ENCODE measurements at regions not wholly inside any gene's neighbourhood (a gene's known extent, or its start where the extent isn't known, plus 50 kb on each side); places are given as distances from the start of the nearest gene placed in this dataset.

- Histone ChIP-seq H3K27me3 (no peaks in the 10 kb centered on the region), H3K27ac (replicated peaks in 1 of 4) (no peak overlapping the region), H3K9me3 (peaks cover 0 to 5% (median 2%) of the 10 kb centered on the region in 4 donors), H3K4me1 (no peaks in the 10 kb centered on the region), H3K4me3 (no peak overlapping the region), H3K36me3 (no peaks in the 10 kb centered on the region)
- intact Hi-C loops (cut with DNase I), result no loop called here
- DNase-seq (ENCODE audit: extremely low spot score), result no peak
- TF ChIP-seq CTCF (IDR thresholded peaks at IDR 0.05), result no peak
- no peak for TF ChIP-seq POLR2A (IDR thresholded peaks at IDR 0.05; ENCODE audit: low read depth)
- TF ChIP-seq POLR2AphosphoS5 (IDR thresholded peaks at IDR 0.05), result no peak
- TF ChIP-seq EP300 (IDR thresholded peaks at IDR 0.05), result no peak
Observed at GRCh38 chr2:137801228-137801627, 163.0 kb upstream of the HNMT start.

GRCh38 chr2:137802038-137802437, 162.2 kb upstream of the HNMT start:
- TF ChIP-seq POLR2AphosphoS5 (IDR thresholded peaks at IDR 0.05) (no peak), POLR2A (IDR thresholded peaks at IDR 0.05; ENCODE audit: low read depth) (no peak), EP300 (IDR thresholded peaks at IDR 0.05) (no peak), CTCF (IDR thresholded peaks at IDR 0.05) (no peak)
- intact Hi-C loops (cut with DNase I), result no loop called here
- Histone ChIP-seq H3K27me3 (no peaks in the 10 kb centered on the region), H3K36me3 (no peaks in the 10 kb centered on the region), H3K4me1 (no peaks in the 10 kb centered on the region), H3K27ac (replicated peaks in 1 of 4) (no peak overlapping the region), H3K4me3 (no peak overlapping the region), H3K9me3 (peaks cover 0 to 5% (median 2%) of the 10 kb centered on the region in 4 donors)
- WGBS, result 75% methylated on average over 1 of the region's 1 CpG
- no peak for DNase-seq (ENCODE audit: extremely low spot score)

- no peak overlapping the region for H3K4me3 ChIP-seq
- 52% methylated on average over 1 of the region's 1 CpG for WGBS
- H3K27me3 ChIP-seq, result no peaks in the 10 kb centered on the region
- no peaks in the 10 kb centered on the region for H3K4me1 ChIP-seq
- peaks cover 0 to 5% (median 4%) of the 10 kb centered on the region in 4 donors for H3K9me3 ChIP-seq
- H3K36me3 ChIP-seq, result no peaks in the 10 kb centered on the region
- TF ChIP-seq POLR2A (IDR thresholded peaks at IDR 0.05; ENCODE audit: low read depth) (no peak), CTCF (IDR thresholded peaks at IDR 0.05) (no peak)
- no peak for DNase-seq (ENCODE audit: extremely low spot score)
- intact Hi-C loops (cut with DNase I), result no loop called here
- H3K27ac ChIP-seq (replicated peaks in 1 of 4), result no peak overlapping the region
Observed at GRCh38 chr2:137806068-137806805, 158.0 kb upstream of the HNMT start.

- Histone ChIP-seq H3K27me3 (no peaks in the 10 kb centered on the region), H3K9me3 (peaks cover 0 to 3% (median 0%) of the 10 kb centered on the region in 4 donors), H3K27ac (replicated peaks in 1 of 4) (no peak overlapping the region), H3K36me3 (no peaks in the 10 kb centered on the region), H3K4me3 (no peak overlapping the region), H3K4me1 (no peaks in the 10 kb centered on the region)
- intact Hi-C loops (cut with DNase I), result no loop called here
- no peak for TF ChIP-seq POLR2A (IDR thresholded peaks at IDR 0.05; ENCODE audit: low read depth)
- WGBS, result 92% methylated on average over 1 of the region's 1 CpG
- no peak for DNase-seq (ENCODE audit: extremely low spot score)
Observed at GRCh38 chr2:137809252-137809651, 155.0 kb upstream of the HNMT start.

GRCh38 chr2:137809837-137810236, 154.4 kb upstream of the HNMT start:
- intact Hi-C loops (cut with DNase I), result no loop called here

More at GRCh38 chr2:137809837-137810236, 154.4 kb upstream of the HNMT start:
- no peaks in the 10 kb centered on the region for H3K4me1 ChIP-seq
- TF ChIP-seq CTCF (IDR thresholded peaks at IDR 0.05) (no peak), POLR2A (IDR thresholded peaks at IDR 0.05; ENCODE audit: low read depth) (no peak), POLR2AphosphoS5 (IDR thresholded peaks at IDR 0.05) (no peak), EP300 (IDR thresholded peaks at IDR 0.05) (no peak)
- no peak overlapping the region for H3K27ac ChIP-seq (replicated peaks in 1 of 4)
- peaks cover 0 to 3% (median 0%) of the 10 kb centered on the region in 4 donors for H3K9me3 ChIP-seq
- WGBS, result 85% methylated on average over 1 of the region's 1 CpG
- DNase-seq (ENCODE audit: extremely low spot score), result no peak
- no peaks in the 10 kb centered on the region for H3K27me3 ChIP-seq
- no peaks in the 10 kb centered on the region for H3K36me3 ChIP-seq
- H3K4me3 ChIP-seq, result no peak overlapping the region
